Spleen (tissue), 7 donors: ENCODE measurements at regions not wholly inside any gene's neighbourhood (a gene's known extent, or its start where the extent isn't known, plus 50 kb on each side); places are given as distances from the start of the nearest gene placed in this dataset.

Source experiments
- POLR2AphosphoS5 ChIP-seq, 3 donors: sonication (generic); formaldehyde crosslinking; IDR thresholded peaks; one replicate each; pipeline ENCODE4 v1.5.1; 2017; ENCODE audit warnings: antibody characterized with exemption in 3 of 3
- TF ChIP-seq, protein P1 (sequence below), 11 experiments: fragments of 200-600 bp in 7 of 11; fragments of 450-650 bp in 4 of 11; sonication (generic) in 4 of 11; IDR thresholded peaks in 8 of 11; conservative IDR thresholded peaks in 3 of 11; 1 replicate in 7 of 11; 2 replicates in 4 of 11; pipeline versions ENCODE4 v1.4.0 to v1.8.0; 2016 to 2021; ENCODE audit warnings: antibody characterized with exemption in 11 of 11, inconsistent platforms in 4 of 11, mild to moderate bottlenecking in 1 of 11
- donor health status: DM: no; HTN: no; CAD: no; lungs with moderate emphysema.
- donor health status: DM: no; HTN: no; CAD: no.
- donor health status: DM: no; HTN: no; CAD: no.

DNA sequence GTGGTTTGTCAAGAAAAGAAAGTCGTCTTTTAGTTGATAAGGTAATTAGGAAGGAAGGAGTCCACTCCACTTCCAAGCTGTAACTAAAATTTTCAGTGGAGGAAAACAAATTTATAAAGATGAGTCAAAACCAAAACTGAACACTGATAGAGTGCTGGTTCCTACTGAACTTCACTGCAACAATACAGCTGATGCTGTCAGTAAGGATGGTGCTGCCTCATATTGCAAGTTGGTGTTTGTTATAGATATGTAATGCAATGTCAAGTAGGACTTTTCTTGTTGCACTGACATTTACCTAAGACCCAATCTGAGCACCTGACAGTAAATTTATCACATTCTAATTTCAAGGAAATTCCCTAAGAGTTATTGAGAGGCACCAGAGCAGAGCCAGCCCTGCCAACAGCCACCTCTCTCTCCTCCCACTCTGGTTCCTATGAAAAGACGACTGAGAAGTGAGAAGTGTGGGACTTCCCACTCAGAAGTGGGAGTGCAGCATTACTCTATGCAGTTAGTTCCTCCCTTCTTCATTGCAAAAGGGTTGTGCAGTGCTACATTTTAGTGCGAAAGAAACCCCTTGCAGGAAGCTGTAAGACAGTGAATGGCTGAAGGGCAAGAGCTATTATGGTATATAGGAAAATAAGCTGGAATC, 350.8 kb downstream of the NFIB start:
- TF ChIP-seq, protein P1, sequence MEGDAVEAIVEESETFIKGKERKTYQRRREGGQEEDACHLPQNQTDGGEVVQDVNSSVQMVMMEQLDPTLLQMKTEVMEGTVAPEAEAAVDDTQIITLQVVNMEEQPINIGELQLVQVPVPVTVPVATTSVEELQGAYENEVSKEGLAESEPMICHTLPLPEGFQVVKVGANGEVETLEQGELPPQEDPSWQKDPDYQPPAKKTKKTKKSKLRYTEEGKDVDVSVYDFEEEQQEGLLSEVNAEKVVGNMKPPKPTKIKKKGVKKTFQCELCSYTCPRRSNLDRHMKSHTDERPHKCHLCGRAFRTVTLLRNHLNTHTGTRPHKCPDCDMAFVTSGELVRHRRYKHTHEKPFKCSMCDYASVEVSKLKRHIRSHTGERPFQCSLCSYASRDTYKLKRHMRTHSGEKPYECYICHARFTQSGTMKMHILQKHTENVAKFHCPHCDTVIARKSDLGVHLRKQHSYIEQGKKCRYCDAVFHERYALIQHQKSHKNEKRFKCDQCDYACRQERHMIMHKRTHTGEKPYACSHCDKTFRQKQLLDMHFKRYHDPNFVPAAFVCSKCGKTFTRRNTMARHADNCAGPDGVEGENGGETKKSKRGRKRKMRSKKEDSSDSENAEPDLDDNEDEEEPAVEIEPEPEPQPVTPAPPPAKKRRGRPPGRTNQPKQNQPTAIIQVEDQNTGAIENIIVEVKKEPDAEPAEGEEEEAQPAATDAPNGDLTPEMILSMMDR (IDR thresholded peaks at IDR 0.05 in 8 of 11, conservative IDR thresholded peaks at IDR 0.05 in 3 of 11) = no peak
- TF ChIP-seq POLR2AphosphoS5 (IDR thresholded peaks at IDR 0.05) = no peak
